ENCODE measurements at regions not wholly inside any gene's neighbourhood (a gene's known extent, or its start where the extent isn't known, plus 50 kb on each side); places are given as distances from the start of the nearest gene placed in this dataset.
"Not testable (repeated sequence)": the region's sequence is repeated elsewhere in the genome, so short reads cannot be mapped to it uniquely, and the experiment has no call there.

DNA sequence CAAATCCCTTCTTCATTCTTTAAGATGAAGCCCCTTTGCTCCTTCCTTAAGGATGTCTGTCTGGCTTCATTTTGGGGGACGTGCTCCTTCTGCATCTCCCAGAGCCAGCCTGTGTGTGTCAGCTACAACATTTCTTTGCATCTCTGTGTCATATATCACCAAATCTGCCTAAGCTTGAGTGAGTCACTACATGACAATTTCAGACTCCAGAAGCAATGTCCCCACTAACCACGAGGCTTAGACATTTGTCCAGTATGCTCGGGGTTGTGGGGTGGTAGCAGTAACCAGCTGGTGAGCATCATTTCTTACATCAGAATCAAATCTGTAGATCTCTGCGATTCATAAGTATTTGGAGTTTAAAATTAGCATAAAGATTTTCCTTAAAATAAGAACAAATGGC, 54.1 kb upstream of the USP14 start:
- not testable (repeated sequence) for DNase-seq

DNA sequence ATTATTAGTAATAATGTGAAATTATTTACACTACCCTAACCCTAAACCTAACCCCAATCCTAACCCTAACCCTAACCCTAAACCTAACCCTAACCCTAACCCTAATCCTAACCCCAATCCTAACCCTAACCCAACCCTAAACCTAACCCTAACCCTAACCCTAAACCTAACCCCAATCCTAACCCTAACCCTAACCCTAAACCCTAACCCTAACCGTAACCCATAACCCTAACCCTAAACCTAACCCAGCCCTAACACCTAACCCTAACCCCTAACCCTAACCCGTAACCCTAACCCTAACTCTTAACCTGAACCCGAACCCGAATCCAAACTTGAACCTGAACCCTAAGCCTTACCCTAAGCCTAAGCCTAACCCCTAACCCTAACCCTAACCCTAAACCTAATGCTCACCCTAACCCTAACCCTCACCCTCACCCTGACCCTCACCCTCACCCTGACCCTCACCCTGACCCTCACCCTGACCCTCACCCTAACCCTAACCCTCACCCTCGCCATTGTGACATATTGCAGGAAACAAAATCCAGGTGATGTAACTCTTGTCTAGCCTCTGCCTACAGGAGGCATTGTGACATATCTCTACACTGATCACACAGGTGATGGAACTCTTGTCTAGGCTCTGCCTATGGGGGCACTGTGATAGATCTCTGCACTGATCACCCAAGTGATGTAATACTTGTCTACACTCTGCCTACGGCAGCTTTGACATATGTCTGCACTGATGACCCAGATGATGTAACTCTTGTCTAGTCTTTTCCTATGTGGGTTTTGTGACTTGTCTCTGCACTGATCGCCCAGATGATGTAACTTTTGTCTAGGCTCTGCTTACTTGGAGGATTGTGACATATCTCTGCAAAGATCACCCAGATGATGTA, 53.0 kb upstream of the USP14 start:
- DNase-seq = peak; percentile 52

GRCh38 chr18:106054-106851, 52.1 kb upstream of the USP14 start:
- DNase-seq = not testable (repeated sequence)

DNA sequence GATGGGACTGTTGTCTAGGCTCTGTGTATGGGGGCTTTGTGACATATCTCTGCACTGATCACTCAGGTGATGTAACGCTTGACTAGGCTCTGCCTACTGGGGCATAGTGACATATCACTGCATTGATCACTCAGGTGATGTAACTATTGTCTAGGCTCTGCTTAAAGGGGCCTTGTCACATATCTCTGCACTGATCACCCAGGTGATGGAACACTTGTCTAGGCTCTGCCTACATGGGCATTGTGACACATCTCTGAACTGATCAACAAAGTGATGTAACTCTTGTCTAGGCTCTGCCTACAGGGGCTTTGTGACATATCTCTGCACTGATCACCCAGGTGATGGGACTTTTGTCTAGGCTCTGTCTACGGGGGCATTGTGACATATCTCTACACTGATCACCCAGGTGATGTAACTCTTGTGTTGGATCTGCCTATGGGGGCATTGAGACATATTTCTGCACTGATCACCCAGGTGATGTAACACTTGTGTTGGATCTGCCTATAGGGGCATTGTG, 51.4 kb upstream of the USP14 start:
- not testable (repeated sequence) for DNase-seq

DNA sequence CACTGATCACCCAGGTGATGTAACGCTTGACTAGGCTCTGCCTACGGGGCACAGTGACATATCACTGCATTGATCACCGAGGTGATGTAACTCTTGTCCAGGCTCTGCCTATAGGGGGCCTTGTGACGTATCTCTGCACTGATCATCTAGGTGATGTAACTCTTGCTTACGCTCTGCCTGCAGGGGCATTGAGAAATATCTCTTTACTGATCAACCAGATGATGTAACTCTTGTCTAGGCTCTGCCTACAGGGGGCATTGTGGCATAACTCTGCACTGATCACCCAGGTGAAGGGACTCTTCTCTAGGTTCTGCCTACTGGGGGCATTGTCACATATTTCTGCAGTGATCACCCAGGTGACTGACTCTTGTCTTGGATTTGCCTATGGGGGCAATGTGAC, 50.9 kb upstream of the USP14 start:
- not testable (repeated sequence) for DNase-seq

DNA sequence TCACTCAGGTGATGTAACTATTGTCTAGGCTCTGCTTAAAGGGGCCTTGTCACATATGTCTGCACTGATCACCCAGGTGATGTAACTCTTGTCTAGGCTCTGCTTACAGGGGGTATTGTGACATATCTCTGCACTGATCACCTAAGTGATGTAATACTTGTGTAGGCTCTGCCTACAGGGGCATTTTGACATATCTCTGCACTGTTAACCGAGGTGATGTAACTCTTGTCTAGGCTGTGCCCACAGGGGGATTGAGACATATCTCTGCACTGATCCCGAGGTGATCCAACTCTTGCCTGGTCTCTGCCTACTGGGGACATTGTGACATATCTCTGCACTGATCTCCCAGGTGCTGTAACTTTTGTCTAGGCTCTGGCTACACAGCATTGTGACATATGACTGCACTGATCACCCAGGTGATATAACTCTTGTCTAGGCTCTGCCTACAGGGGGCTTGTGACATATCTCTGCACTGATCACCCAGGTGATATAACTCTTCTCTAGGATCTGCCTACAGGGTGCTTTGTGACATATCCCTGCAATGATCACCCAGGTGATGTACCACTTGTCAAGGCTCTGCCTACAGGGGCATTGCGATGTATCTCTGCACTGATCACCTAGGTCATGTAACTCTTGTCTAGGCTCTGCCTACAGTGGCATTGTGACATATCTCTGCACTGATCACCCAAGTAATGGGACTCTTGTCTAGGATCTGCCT, 50.3 kb upstream of the USP14 start:
- not testable (repeated sequence) for DNase-seq

All from suppressor macrophage treated with lipopolysaccharide for 4 hours (primary cell).